Cardiac muscle cell (in vitro differentiated cells and primary cell): ENCODE measurements at regions not wholly inside any gene's neighbourhood (a gene's known extent, or its start where the extent isn't known, plus 50 kb on each side); places are given as distances from the start of the nearest gene placed in this dataset.

Experiments used
- DNase-seq, 2 donors: peaks; one replicate each; pipeline versions ENCODE4 v3.0.0 to v3.0.0-alpha.2; 2010 to 2017; ENCODE audit warnings: low read depth in 1 of 2, low spot score in 1 of 2
- H3K27ac ChIP-seq: fragments of 200-600 bp; sonication (generic); 2 replicates; pipeline ENCODE4 v1.5.1; 2016
- H3K27me3 ChIP-seq: fragments of 200-600 bp; sonication (generic); 2 replicates; pipeline ENCODE4 v1.6.0; 2016; ENCODE audit warnings: control low read depth
- H3K36me3 ChIP-seq: fragments of 200-600 bp; sonication (generic); 2 replicates; pipeline ENCODE4 v1.5.1; 2016; ENCODE audit warnings: control low read depth
- H3K4me1 ChIP-seq: fragments of 200-600 bp; sonication (generic); 2 replicates; pipeline ENCODE4 v1.8.1; 2017; ENCODE audit warnings: low read depth, mild to moderate bottlenecking, mixed run types
- H3K4me3 ChIP-seq: fragments of 200-600 bp; sonication (generic); 2 replicates; pipeline ENCODE4 v1.5.1; 2016; ENCODE audit warnings: mild to moderate bottlenecking
- H3K9me3 ChIP-seq: fragments of 200-600 bp; sonication (generic); 2 replicates; pipeline ENCODE4 v1.5.1; 2017; ENCODE audit warnings: low read depth, mild to moderate bottlenecking, control low read depth
- CTCF ChIP-seq: IDR thresholded peaks from 2 replicates; pipeline ENCODE4 v1.5.1; 2012; ENCODE audit warnings: low read depth, mild to moderate bottlenecking, low read length

DNA sequence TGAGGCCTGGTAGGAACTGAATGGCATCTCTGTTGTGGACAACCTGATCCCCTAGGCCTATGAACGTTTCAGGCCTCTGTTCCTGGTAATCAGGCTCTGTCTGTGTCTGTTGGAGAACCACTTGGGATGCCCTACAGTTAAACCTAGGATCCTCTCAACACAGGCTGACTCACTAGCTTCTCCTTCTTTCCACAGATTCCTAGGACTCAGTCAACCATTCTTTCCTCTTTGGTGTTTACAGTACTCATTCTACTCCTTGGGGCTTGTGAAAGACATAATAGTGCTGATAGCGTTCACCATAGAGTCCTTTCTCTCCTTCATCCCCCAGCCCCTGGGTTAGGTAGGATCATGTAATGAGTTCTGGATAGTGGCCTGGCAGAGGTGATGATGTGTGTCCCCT, 544.3 kb downstream of the METTL4 start:
- no peak overlapping the region for H3K27ac ChIP-seq
- no peaks in the 10 kb centered on the region for H3K27me3 ChIP-seq
- DNase-seq: no peak
- H3K36me3 ChIP-seq: no peaks in the 10 kb centered on the region
- no peak for TF ChIP-seq CTCF
- H3K4me3 ChIP-seq: no peak overlapping the region
- no peaks in the 10 kb centered on the region for H3K9me3 ChIP-seq
- no peaks in the 10 kb centered on the region for H3K4me1 ChIP-seq

DNA sequence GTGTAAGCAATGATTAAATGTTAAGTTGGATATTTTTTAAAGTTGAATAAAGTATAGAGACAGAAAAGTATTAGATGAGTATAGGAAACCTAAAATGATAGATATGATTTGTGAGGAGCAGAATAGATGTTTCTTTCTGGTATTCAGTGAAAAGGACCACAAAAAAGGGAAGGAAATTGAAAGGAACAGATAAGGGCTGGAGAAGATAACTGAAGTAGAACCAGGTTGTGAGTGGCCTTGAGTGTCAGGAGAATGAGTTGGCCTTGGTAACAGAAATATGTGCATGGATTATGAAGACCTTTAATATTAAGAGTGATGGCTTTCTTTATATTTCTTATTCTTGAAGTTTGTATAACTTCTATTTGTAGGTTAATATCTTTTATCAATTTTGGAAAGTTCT, 543.5 kb downstream of the METTL4 start:
- Histone ChIP-seq H3K27ac (no peak overlapping the region), H3K9me3 (no peaks in the 10 kb centered on the region), H3K36me3 (no peaks in the 10 kb centered on the region), H3K4me1 (no peaks in the 10 kb centered on the region), H3K27me3 (no peaks in the 10 kb centered on the region), H3K4me3 (no peak overlapping the region)
- no peak for TF ChIP-seq CTCF
- no peak for DNase-seq

DNA sequence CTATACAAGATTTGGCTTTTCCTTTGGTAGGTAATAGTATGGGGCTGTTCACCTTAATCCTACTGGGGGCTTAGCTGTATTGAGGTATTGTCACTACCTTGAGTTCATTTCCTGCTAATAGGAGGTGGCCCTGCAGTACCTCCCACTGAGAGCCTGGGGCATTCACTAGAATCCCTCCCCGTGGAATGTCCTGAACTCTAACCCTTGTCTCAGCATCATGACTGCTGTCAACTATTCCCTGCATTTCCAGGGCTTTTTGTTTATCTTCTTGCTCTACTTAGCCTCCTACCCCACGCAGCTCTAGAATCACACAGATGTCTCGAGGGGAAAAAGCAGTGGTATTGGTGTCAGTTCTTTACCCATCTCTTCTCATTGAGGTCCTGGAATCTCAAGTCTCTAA, 542.3 kb downstream of the METTL4 start:
- no peak for DNase-seq
- Histone ChIP-seq H3K9me3 (no peaks in the 10 kb centered on the region), H3K27me3 (no peaks in the 10 kb centered on the region), H3K4me1 (no peaks in the 10 kb centered on the region), H3K27ac (no peak overlapping the region), H3K36me3 (no peaks in the 10 kb centered on the region), H3K4me3 (no peak overlapping the region)
- no peak for TF ChIP-seq CTCF

- Histone ChIP-seq H3K27me3 (no peaks in the 10 kb centered on the region), H3K9me3 (no peaks in the 10 kb centered on the region), H3K4me3 (no peak overlapping the region), H3K4me1 (no peaks in the 10 kb centered on the region), H3K36me3 (no peaks in the 10 kb centered on the region), H3K27ac (no peak overlapping the region)
- no peak for TF ChIP-seq CTCF
- no peak for DNase-seq
Measured at GRCh38 chr18:2030647-2031046, 540.7 kb downstream of the METTL4 start.

- DNase-seq: no peak
- no peaks in the 10 kb centered on the region for H3K4me1 ChIP-seq
- no peak overlapping the region for H3K4me3 ChIP-seq
- no peaks in the 10 kb centered on the region for H3K27me3 ChIP-seq
- no peak overlapping the region for H3K27ac ChIP-seq
- no peaks in the 10 kb centered on the region for H3K9me3 ChIP-seq
- TF ChIP-seq CTCF: no peak
- no peaks in the 10 kb centered on the region for H3K36me3 ChIP-seq
Measured at GRCh38 chr18:2032036-2032435, 539.3 kb downstream of the METTL4 start.

DNA sequence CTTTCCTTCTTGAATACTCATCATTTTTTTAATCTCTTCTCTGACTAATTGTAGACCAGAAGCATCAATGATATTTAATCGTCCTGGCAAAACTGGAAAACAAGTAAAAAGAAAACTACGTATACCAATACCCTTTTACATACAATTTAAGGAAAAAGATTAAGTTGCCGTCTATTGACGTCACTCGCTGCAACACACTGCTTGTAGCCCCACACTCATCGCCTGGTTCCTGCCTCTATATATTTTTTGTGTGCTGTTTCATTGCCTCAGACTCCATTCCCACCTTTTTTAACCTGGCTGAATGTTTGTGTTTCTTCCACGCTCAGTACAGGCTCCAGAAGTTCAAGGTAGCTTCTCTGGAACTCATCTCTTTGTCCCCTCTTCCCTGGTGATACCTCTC, 536.2 kb downstream of the METTL4 start:
- no peaks in the 10 kb centered on the region for H3K4me1 ChIP-seq
- DNase-seq: no peak
- no peak for TF ChIP-seq CTCF
- no peak overlapping the region for H3K4me3 ChIP-seq
- H3K36me3 ChIP-seq: no peaks in the 10 kb centered on the region
- no peaks in the 10 kb centered on the region for H3K9me3 ChIP-seq
- no peak overlapping the region for H3K27ac ChIP-seq
- H3K27me3 ChIP-seq: no peaks in the 10 kb centered on the region
